Prostate gland (tissue), 2 donors: ENCODE measurements at regions not wholly inside any gene's neighbourhood (a gene's known extent, or its start where the extent isn't known, plus 50 kb on each side); places are given as distances from the start of the nearest gene placed in this dataset.

Experiments
- DNase-seq: peaks from one replicate; pipeline ENCODE4 v3.0.0-alpha.2; 2019; ENCODE audit warnings: low spot score
- H3K27ac ChIP-seq, 2 donors: fragments of 200-600 bp; sonication (generic); 2 replicates each; pipeline ENCODE4 v1.5.1; 2017 to 2019
- H3K27me3 ChIP-seq: fragments of 200-600 bp; sonication (generic); replicated peaks from 2 replicates; pipeline ENCODE4 v1.5.1; 2019; ENCODE audit not compliant: insufficient read depth
- H3K36me3 ChIP-seq, 2 donors: fragments of 200-600 bp; sonication (generic); 1 replicate in 1 of 2; 2 replicates in 1 of 2; pipeline versions ENCODE4 v1.5.1 to v1.8.1; 2017 to 2019
- H3K4me1 ChIP-seq: fragments of 200-600 bp; sonication (generic); replicated peaks from 2 replicates; pipeline ENCODE4 v1.5.1; 2019
- H3K4me3 ChIP-seq, 2 donors: fragments of 200-600 bp; sonication (generic); 2 replicates each; pipeline ENCODE4 v1.5.1; 2017 to 2019
- H3K9me3 ChIP-seq: fragments of 200-600 bp; sonication (generic); 2 replicates; pipeline ENCODE4 v1.5.1; 2017
- POLR2A ChIP-seq: fragments of 450-650 bp; IDR thresholded peaks from one replicate; pipeline ENCODE4 v1.6.1; 2016; ENCODE audit warnings: antibody characterized with exemption, mild to moderate bottlenecking
- POLR2AphosphoS5 ChIP-seq: sonication (generic); formaldehyde crosslinking; IDR thresholded peaks from one replicate; pipeline ENCODE4 v1.6.1; 2017; ENCODE audit warnings: antibody characterized with exemption
- WGBS: methylation state at CpG from one replicate; pipeline ENCODE4 v1.1.5; 2018; 5-methylcytosine and 5-hydroxymethylcytosine counted together
- intact Hi-C: fragments of 100-400 bp; cut with DNase I; formaldehyde crosslinking; loops from one replicate; pipeline ENCODE4 v1.14.2; 2022
- TF ChIP-seq, protein P1 (sequence below), 4 experiments: fragments of 200-600 bp in 2 of 4; fragments of 450-650 bp in 2 of 4; sonication (generic) in 2 of 4; IDR thresholded peaks; 1 replicate in 3 of 4; 2 replicates in 1 of 4; pipeline ENCODE4 v1.5.1; 2016 to 2019; ENCODE audit warnings: antibody characterized with exemption in 4 of 4, mild to moderate bottlenecking in 2 of 4, moderate library complexity in 2 of 4

DNA sequence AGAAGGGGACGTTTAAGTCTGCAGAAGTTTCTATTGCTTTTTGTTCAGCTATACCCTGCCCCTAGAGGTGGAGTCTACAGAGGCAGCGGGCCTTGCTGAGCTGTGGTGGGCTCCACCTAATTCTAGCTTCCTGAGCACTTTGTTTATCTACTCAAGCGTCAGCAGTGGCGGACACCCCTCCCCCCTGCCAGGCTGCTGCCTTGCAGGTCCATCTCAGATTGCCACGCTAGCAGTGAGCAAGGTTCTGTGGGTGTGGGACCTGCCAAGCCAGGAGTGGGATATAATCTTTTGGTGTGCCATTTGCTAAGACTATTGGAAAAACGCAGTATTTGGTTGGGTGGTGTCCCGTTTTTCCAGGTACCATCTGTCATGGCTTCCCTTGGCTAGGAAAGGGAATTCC lies 147.3 kb upstream of the PRPS1L1 start:
- intact Hi-C loops: no loop called here
- Histone ChIP-seq H3K27ac (no peak overlapping the region), H3K9me3 (no peaks in the 10 kb centered on the region), H3K36me3 (no peaks in the 10 kb centered on the region), H3K4me3 (no peak overlapping the region), H3K4me1 (no peaks in the 10 kb centered on the region), H3K27me3 (no peaks in the 10 kb centered on the region)
- 95% methylated on average over 7 of the region's 7 CpGs for WGBS
- TF ChIP-seq POLR2A (no peak), POLR2AphosphoS5 (no peak)
- TF ChIP-seq, protein P1, sequence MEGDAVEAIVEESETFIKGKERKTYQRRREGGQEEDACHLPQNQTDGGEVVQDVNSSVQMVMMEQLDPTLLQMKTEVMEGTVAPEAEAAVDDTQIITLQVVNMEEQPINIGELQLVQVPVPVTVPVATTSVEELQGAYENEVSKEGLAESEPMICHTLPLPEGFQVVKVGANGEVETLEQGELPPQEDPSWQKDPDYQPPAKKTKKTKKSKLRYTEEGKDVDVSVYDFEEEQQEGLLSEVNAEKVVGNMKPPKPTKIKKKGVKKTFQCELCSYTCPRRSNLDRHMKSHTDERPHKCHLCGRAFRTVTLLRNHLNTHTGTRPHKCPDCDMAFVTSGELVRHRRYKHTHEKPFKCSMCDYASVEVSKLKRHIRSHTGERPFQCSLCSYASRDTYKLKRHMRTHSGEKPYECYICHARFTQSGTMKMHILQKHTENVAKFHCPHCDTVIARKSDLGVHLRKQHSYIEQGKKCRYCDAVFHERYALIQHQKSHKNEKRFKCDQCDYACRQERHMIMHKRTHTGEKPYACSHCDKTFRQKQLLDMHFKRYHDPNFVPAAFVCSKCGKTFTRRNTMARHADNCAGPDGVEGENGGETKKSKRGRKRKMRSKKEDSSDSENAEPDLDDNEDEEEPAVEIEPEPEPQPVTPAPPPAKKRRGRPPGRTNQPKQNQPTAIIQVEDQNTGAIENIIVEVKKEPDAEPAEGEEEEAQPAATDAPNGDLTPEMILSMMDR (IDR thresholded peaks at IDR 0.05): no peak
- no peak for DNase-seq

DNA sequence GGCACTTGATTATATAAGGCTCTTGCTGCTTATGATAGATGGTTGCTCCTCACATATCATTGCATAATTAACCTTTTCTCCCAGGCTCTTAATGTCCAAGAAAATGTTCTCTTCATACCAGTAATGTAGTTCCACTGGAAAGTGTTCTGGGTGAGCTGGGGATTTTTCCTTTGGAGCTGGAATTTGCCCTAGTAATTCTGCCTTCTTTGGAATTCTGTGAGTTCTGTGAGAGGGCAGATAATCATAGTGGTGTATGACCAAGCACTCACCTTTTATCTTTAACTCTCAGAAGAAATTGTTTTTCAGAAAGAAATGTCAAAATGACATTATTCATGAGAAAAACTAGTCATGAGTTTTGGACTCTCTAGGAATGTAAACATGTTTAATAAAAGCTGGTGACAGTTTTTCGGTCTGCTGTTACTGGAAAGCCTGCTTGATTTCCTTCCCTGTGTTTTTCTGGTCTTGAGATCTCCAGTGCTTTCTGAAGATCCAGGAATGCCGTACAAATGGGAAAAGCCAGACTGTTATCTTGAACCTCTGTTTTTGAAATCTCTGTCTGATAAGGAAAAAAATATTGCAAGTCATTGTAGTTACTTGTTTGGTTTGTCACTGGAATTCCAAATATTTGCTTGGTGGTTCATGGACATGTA lies 148.3 kb upstream of the PRPS1L1 start:
- 34% methylated on average over 2 of the region's 2 CpGs for WGBS
- Histone ChIP-seq H3K27me3 (no peaks in the 10 kb centered on the region), H3K4me1 (no peaks in the 10 kb centered on the region), H3K9me3 (no peaks in the 10 kb centered on the region), H3K27ac (no peak overlapping the region), H3K36me3 (no peaks in the 10 kb centered on the region), H3K4me3 (no peak overlapping the region)
- DNase-seq: no peak
- no peak for TF ChIP-seq POLR2AphosphoS5
- TF ChIP-seq, protein P1 (IDR thresholded peaks at IDR 0.05): no peak
- TF ChIP-seq POLR2A: no peak
- intact Hi-C loops: no loop called here

DNA sequence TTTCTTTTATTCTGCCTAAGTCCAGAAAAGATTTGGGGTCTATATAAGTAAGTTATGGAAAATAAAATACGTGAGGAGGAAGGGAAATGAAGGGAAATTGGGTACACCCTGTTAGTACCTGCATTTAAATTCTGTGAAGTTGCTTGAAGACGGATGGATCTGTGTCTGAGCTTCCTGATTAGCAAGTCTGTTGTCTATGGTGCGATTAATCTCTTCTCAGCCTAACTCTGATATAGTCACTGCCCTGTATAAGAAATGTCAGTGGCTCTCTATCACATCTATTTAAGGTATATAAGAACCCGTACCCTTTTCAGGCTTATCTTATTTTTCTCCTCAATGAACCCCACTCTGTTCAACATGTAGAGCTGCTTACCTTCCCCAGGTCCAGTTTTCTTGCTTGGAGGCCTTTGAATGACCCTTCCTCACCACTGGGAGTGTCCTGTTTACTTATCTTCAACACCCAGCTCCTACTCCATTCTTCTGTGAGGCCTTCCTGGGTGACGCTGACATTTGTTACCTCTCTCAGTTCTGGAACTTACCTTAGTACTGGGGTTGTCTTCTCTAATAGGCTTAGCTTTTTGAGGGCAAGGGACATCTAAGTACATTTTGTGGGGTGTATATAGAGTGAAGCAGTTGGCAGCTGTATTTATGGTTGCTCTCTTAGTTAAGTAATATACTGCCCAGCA lies 149.6 kb upstream of the PRPS1L1 start:
- no peaks in the 10 kb centered on the region for H3K36me3 ChIP-seq
- DNase-seq: no peak
- H3K4me1 ChIP-seq: no peaks in the 10 kb centered on the region
- TF ChIP-seq, protein P1 (IDR thresholded peaks at IDR 0.05): no peak
- no peak for TF ChIP-seq POLR2AphosphoS5
- TF ChIP-seq POLR2A: no peak
- H3K27me3 ChIP-seq: no peaks in the 10 kb centered on the region
- H3K9me3 ChIP-seq: no peaks in the 10 kb centered on the region
- WGBS: 88% methylated on average over 5 of the region's 5 CpGs
- H3K27ac ChIP-seq: no peak overlapping the region
- intact Hi-C loops: no loop called here
- no peak overlapping the region for H3K4me3 ChIP-seq

DNA sequence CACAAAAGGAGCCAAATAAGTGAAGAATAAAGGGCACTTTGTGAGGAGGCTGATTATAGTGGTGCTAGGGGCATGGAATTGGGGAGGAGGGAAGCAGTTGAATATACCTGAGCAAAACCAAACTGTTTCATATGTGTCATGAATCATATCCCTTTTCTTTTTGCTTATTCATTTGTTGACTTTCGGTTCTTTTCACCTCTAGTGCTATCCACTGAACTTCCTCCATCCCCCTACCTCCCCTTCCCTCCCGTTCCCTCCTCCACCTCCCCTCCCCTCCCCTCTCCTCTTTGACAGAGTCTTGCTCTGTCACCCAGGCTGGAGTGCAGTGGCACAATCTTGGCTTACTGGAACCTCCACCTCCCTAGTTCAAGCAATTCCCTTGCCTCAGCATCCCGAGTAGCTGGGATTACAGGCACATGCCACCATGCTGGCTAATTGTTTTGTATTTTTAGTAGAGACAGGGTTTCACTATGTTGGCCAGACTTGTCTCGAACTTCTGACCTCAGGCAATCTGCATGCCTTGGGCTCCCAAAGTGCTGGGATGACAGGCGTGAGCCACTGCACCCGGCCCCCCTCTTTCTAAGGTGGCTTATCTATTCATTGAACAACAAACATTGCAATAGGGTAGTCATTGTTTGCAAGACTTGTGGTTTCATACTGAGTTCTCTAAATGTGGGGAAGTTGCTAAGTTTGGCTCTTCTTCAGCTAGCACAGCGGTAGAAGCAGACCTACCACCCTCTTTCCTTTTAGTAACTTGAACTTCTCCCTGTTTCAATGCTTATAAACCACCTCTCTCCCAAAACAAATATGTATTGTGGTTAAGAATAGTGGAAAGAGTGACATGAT lies 150.4 kb upstream of the PRPS1L1 start:
- Histone ChIP-seq H3K27ac (no peak overlapping the region), H3K27me3 (no peaks in the 10 kb centered on the region), H3K4me3 (no peak overlapping the region), H3K9me3 (no peaks in the 10 kb centered on the region), H3K36me3 (no peaks in the 10 kb centered on the region), H3K4me1 (no peaks in the 10 kb centered on the region)
- intact Hi-C loops: no loop called here
- DNase-seq: no peak
- TF ChIP-seq, protein P1 (IDR thresholded peaks at IDR 0.05): no peak
- TF ChIP-seq POLR2AphosphoS5 (no peak), POLR2A (no peak)
- 37% methylated on average over 7 of the region's 7 CpGs for WGBS
